RWPE1 (cell line): ENCODE measurements at regions not wholly inside any gene's neighbourhood (a gene's known extent, or its start where the extent isn't known, plus 50 kb on each side); places are given as distances from the start of the nearest gene placed in this dataset.

Source experiments
- CTCF ChIA-PET: fragments of 350-600 bp; sonication (Branson Sonifier 250); formaldehyde crosslinking; extraction: SDS; loops from one replicate; lab custom pipeline; 2021; lab: Yijun Ruan, JAX
- POLR2A ChIA-PET: fragments of 400-600 bp; formaldehyde crosslinking; extraction: SDS; loops from one replicate; lab custom pipeline; 2020; ENCODE audit warnings: antibody characterized with exemption; ENCODE audit not compliant: low non-redundant PET; lab: Yijun Ruan, JAX
- DNase-seq: peaks from one replicate; pipeline ENCODE4 v3.0.0; 2012; ENCODE audit warnings: low spot score
- H3K27ac ChIP-seq: fragments of 450-650 bp; 2 replicates; pipeline ENCODE4 v1.5.1; 2017
- CTCF ChIP-seq: fragments of 450-650 bp; conservative IDR thresholded peaks from 2 replicates; pipeline ENCODE4 v1.5.1; 2017; ENCODE audit warnings: low read depth, mild to moderate bottlenecking

- no peak for TF ChIP-seq CTCF
- H3K27ac ChIP-seq = no peak overlapping the region
- no peak for DNase-seq
- ChIA-PET CTCF (no interaction called here), POLR2A (no interaction called here)
Measured at GRCh38 chr6:139472351-139473015, 98.0 kb upstream of the CITED2 start.

GRCh38 chr6:139470997-139471396 is 96.5 kb upstream of the CITED2 start:
- CTCF ChIA-PET = no interaction called here
- no peak for TF ChIP-seq CTCF
- no peak for DNase-seq
- POLR2A ChIA-PET = no interaction called here
- H3K27ac ChIP-seq = no peak overlapping the region

- CTCF ChIA-PET = no interaction called here
- H3K27ac ChIP-seq = no peak overlapping the region
- POLR2A ChIA-PET = no interaction called here
- peak; percentile 52 for DNase-seq
- no peak for TF ChIP-seq CTCF
Measured at GRCh38 chr6:139468178-139468819, 93.9 kb upstream of the CITED2 start.

DNA sequence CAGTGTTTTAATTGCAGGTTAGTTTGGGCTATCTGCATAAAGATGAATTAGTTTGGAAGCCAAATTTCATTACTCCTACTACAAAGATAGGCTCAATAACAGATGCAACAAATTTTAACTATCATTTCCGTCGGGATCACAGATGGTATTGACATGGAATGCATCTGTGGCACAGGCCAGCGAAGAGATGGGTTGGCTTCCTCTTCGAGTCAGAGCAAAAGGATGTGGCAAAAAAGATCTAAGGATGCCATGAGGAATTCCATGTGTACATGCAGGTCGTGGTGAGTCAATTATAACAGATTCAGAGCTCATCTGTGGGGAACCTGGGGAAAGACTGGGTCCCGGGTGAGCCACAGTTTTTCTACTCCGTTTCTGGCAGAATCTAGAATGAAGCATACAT is 83.0 kb upstream of the CITED2 start:
- DNase-seq = no peak
- POLR2A ChIA-PET = no interaction called here
- TF ChIP-seq CTCF = no peak
- CTCF ChIA-PET = no interaction called here
- H3K27ac ChIP-seq = no peak overlapping the region

DNA sequence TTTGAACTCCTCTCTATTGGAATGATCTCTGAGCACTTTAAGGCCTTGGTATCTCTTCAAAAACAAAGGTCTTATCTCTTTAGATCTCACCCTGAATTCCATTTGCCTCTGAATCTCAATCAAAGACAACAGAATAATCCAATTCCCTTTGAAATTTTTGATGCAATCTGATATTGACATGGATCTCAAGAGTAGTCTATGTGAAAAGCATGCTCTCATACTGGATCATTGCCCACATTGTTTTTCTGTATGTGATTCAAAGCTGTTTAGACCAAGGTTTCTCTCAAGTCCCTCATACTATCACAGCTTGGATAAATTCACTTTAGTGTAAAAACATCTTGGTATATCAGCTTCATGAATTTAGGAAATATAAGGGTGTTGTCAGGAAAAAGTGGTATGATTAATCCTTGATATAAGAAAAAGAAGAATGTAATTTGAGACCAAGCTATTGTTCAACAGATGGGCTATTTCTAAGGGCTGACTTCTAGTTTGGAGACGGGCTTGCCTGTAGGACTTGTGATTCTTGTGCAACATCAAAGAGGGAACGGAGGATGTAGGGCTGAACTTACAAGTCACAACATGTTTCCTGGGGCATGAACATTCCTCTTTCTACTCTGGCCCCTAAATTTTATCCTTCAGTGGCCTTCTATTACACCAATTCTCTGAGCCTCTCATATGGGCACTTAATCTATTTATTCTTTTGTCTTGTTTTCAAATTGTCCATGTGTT is 77.9 kb upstream of the CITED2 start:
- DNase-seq = peak; percentile 62
- ChIA-PET CTCF (interaction anchor here (1.0 kb wide), 1 partner anchor 13 kb away, joined by 3 read pairs; no protein-coding TSS in a partner anchor), POLR2A (no interaction called here)
- H3K27ac ChIP-seq = peak overlapping the region; percentile 74
- no peak for TF ChIP-seq CTCF

DNA sequence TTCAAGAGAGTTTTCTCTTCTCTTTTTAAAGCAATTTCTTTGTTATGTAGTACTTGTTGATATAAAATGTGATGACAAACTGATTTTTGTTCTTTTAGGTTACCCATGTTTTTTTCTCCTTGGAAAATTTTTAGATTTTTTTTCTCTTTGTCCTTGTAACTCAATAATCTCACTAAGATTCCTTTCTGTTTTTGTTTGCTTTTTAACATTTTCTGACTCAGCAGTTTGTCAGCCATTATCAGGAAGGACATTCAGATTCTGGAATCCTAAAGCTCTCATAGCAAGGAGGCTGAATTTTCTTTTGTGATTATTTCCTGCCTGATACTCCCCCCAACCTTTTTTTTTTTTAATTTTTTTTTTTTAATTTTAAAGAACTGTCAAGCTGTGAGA is 75.2 kb upstream of the CITED2 start:
- CTCF ChIA-PET = interaction anchor here (0.7 kb wide), 1 partner anchor 15 kb away, joined by 5 read pairs; no protein-coding TSS in a partner anchor
- no peak for DNase-seq
- no peak overlapping the region for H3K27ac ChIP-seq
- no peak for TF ChIP-seq CTCF
- POLR2A ChIA-PET = no interaction called here
